ENCODE measurements at regions not wholly inside any gene's neighbourhood (a gene's known extent, or its start where the extent isn't known, plus 50 kb on each side); places are given as distances from the start of the nearest gene placed in this dataset.

- H3K4me3 ChIP-seq (ENCODE audit: control insufficient read depth in 2 of 3, extremely low read depth in 1 of 3, insufficient read depth in 2 of 3, low read depth in 1 of 3, low read length in 3 of 3) = no peak overlapping the region
- no peaks in the 10 kb centered on the region for H3K36me3 ChIP-seq (ENCODE audit: control insufficient read depth in 2 of 2, extremely low read depth in 1 of 2, insufficient read depth in 2 of 2, low read length in 2 of 2)
- DNase-seq (ENCODE audit: low read depth, low spot score) (no peak), FAIRE-seq (no peak)
- no peaks in the 10 kb centered on the region for H3K79me2 ChIP-seq (ENCODE audit: control insufficient read depth, insufficient read depth, low read length)
- no peak overlapping the region for H2AFZ ChIP-seq (ENCODE audit: control insufficient read depth, low read length)
- no peaks in the 10 kb centered on the region for H3K9me3 ChIP-seq (ENCODE audit: control insufficient read depth, low read depth, low read length)
- H3K4me2 ChIP-seq (ENCODE audit: control insufficient read depth, extremely low read depth, insufficient read depth, low read depth, low read length) = no peak overlapping the region
- no peaks in the 10 kb centered on the region for H3K27me3 ChIP-seq (ENCODE audit: control insufficient read depth, extremely low read depth, insufficient read depth, low read length)
- no peaks in the 10 kb centered on the region for H3K9me1 ChIP-seq (ENCODE audit: control insufficient read depth, extremely low read depth, insufficient read depth, low read length)
- no peak overlapping the region for H3K9ac ChIP-seq (ENCODE audit: control insufficient read depth, extremely low read depth, insufficient read depth, low read length)
- dilution Hi-C loops (cut with MboI; ENCODE audit: extremely low pct_ligation_motif_present, low sequenced_read_pairs) = no loop called here
- H3K4me1 ChIP-seq (ENCODE audit: control insufficient read depth, extremely low read depth, insufficient read depth, low read length) = no peaks in the 10 kb centered on the region
- H4K20me1 ChIP-seq (ENCODE audit: control insufficient read depth, extremely low read depth, insufficient read depth, low read length) = no peaks in the 10 kb centered on the region
- H3K27ac ChIP-seq (ENCODE audit: control insufficient read depth, insufficient read depth, low read length) = no peak overlapping the region
- no peak for TF ChIP-seq CTCF (optimal IDR thresholded peaks at IDR 0.05 in 1 of 3, IDR thresholded peaks at IDR 0.05 in 1 of 3, conservative IDR thresholded peaks at IDR 0.05 in 1 of 3; ENCODE audit: extremely low read depth in 1 of 3, insufficient read depth in 2 of 3, low read length in 3 of 3)
Observed at GRCh38 chr10:83536426-83536825, 602.9 kb upstream of the GHITM start.

- TF ChIP-seq EZH2 (IDR thresholded peaks at IDR 0.05; ENCODE audit: low read length) (no peak), CTCF (optimal IDR thresholded peaks at IDR 0.05 in 1 of 3, IDR thresholded peaks at IDR 0.05 in 1 of 3, conservative IDR thresholded peaks at IDR 0.05 in 1 of 3; ENCODE audit: extremely low read depth in 1 of 3, insufficient read depth in 2 of 3, low read length in 3 of 3) (no peak)
- no peak overlapping the region for H3K9ac ChIP-seq (ENCODE audit: control insufficient read depth, extremely low read depth, insufficient read depth, low read length)
Observed at GRCh38 chr10:83538047-83538446, 601.3 kb upstream of the GHITM start.

More at GRCh38 chr10:83538047-83538446, 601.3 kb upstream of the GHITM start:
- H3K9me3 ChIP-seq (ENCODE audit: control insufficient read depth, low read depth, low read length) = no peaks in the 10 kb centered on the region
- dilution Hi-C loops (cut with MboI; ENCODE audit: extremely low pct_ligation_motif_present, low sequenced_read_pairs) = no loop called here
- FAIRE-seq (no peak), DNase-seq (ENCODE audit: low read depth, low spot score) (no peak)
- H3K27me3 ChIP-seq (ENCODE audit: control insufficient read depth, extremely low read depth, insufficient read depth, low read length) = no peaks in the 10 kb centered on the region
- no peak overlapping the region for H3K4me2 ChIP-seq (ENCODE audit: control insufficient read depth, extremely low read depth, insufficient read depth, low read depth, low read length)
- no peak overlapping the region for H3K4me3 ChIP-seq (ENCODE audit: control insufficient read depth in 2 of 3, extremely low read depth in 1 of 3, insufficient read depth in 2 of 3, low read depth in 1 of 3, low read length in 3 of 3)
- no peaks in the 10 kb centered on the region for H3K4me1 ChIP-seq (ENCODE audit: control insufficient read depth, extremely low read depth, insufficient read depth, low read length)
- H3K79me2 ChIP-seq (ENCODE audit: control insufficient read depth, insufficient read depth, low read length) = no peaks in the 10 kb centered on the region
- H2AFZ ChIP-seq (ENCODE audit: control insufficient read depth, low read length) = no peak overlapping the region
- no peak overlapping the region for H3K27ac ChIP-seq (ENCODE audit: control insufficient read depth, insufficient read depth, low read length)
- H3K36me3 ChIP-seq (ENCODE audit: control insufficient read depth in 2 of 2, extremely low read depth in 1 of 2, insufficient read depth in 2 of 2, low read length in 2 of 2) = no peaks in the 10 kb centered on the region
- no peaks in the 10 kb centered on the region for H3K9me1 ChIP-seq (ENCODE audit: control insufficient read depth, extremely low read depth, insufficient read depth, low read length)
- no peaks in the 10 kb centered on the region for H4K20me1 ChIP-seq (ENCODE audit: control insufficient read depth, extremely low read depth, insufficient read depth, low read length)

All from keratinocyte (primary cell).